ENCODE measurements at regions not wholly inside any gene's neighbourhood (a gene's known extent, or its start where the extent isn't known, plus 50 kb on each side); places are given as distances from the start of the nearest gene placed in this dataset.
"Not testable (repeated sequence)": the region's sequence is repeated elsewhere in the genome, so short reads cannot be mapped to it uniquely, and the experiment has no call there.

GRCh38 chr1:234763367-234763766, 153.4 kb upstream of the IRF2BP2 start:
- H3K27ac ChIP-seq (ENCODE audit: low read depth, low read length): no peak overlapping the region
- 88% methylated on average over 5 of the region's 5 CpGs for WGBS (ENCODE audit: insufficient coverage)
- no peaks in the 10 kb centered on the region for H3K36me3 ChIP-seq (ENCODE audit: control insufficient read depth, insufficient read depth, low read length)
- H3K4me1 ChIP-seq (ENCODE audit: control insufficient read depth, insufficient read depth, low read length): peaks cover 5% of the 10 kb centered on the region
- DNase-seq (ENCODE audit: low read depth in 4 of 6, low spot score in 6 of 6): no peak
- H3K9me3 ChIP-seq (ENCODE audit: control insufficient read depth, insufficient read depth, low read length): no peaks in the 10 kb centered on the region
- no peaks in the 10 kb centered on the region for H3K27me3 ChIP-seq (ENCODE audit: control insufficient read depth, insufficient read depth, low read length)
- H3K4me3 ChIP-seq (ENCODE audit: low read depth, low read length): no peak overlapping the region

DNA sequence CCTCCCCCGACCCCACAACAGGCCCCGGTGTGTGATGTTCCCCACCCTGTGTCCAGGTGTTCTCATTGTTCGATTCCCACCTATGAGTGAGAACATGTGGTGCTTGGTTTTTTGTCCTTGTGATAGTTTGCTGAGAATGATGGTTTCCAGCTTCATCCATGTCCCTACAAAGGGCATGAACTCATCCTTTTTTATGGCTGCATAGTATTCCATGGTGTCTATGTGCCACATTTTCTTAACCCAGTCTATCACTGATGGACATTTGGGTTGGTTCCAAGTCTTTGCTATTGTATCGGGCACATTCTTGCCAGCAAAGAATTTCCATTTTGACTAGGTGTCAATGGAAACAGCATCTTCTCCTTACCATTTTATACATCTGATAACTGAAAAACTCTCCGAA, 152.1 kb upstream of the IRF2BP2 start:
- not testable (repeated sequence) for DNase-seq (ENCODE audit: low read depth in 4 of 6, low spot score in 6 of 6); H3K27ac ChIP-seq (ENCODE audit: low read depth, low read length); H3K36me3 ChIP-seq (ENCODE audit: control insufficient read depth, insufficient read depth, low read length); H3K9me3 ChIP-seq (ENCODE audit: control insufficient read depth, insufficient read depth, low read length); H3K4me1 ChIP-seq (ENCODE audit: control insufficient read depth, insufficient read depth, low read length); H3K27me3 ChIP-seq (ENCODE audit: control insufficient read depth, insufficient read depth, low read length); H3K4me3 ChIP-seq (ENCODE audit: low read depth, low read length)
- WGBS (ENCODE audit: insufficient coverage): 97% methylated on average over 2 of the region's 5 CpGs

- Histone ChIP-seq H3K9me3 (ENCODE audit: control insufficient read depth, insufficient read depth, low read length) (no peaks in the 10 kb centered on the region), H3K27me3 (ENCODE audit: control insufficient read depth, insufficient read depth, low read length) (no peaks in the 10 kb centered on the region), H3K27ac (ENCODE audit: low read depth, low read length) (no peak overlapping the region), H3K36me3 (ENCODE audit: control insufficient read depth, insufficient read depth, low read length) (no peaks in the 10 kb centered on the region), H3K4me3 (ENCODE audit: low read depth, low read length) (no peak overlapping the region), H3K4me1 (ENCODE audit: control insufficient read depth, insufficient read depth, low read length) (peaks cover 5% of the 10 kb centered on the region)
- DNase-seq (ENCODE audit: low read depth in 4 of 6, low spot score in 6 of 6): no peak
- WGBS (ENCODE audit: insufficient coverage): 88% methylated on average over 2 of the region's 6 CpGs
Observed at GRCh38 chr1:234760303-234760723, 150.3 kb upstream of the IRF2BP2 start.

DNA sequence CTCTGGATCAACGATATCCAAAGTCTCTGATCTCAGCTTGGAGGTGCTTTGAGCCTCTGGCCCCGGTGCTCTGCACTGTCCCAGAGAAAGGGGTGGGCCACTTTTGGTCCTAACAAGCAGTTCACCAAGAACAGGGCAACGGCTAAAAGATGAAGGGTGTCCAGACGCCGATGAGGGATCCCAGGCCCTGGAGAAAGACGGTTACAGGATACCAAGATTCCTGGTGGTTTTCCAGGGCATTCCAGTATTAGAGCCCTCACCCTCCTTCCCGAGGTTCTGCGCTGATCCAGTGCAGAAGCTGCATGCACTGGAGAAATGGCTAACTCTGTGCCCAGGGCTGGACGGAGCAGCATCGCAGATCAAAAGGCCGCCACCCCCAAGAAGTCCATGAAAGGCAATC, 149.9 kb upstream of the IRF2BP2 start:
- DNase-seq (ENCODE audit: low read depth in 4 of 6, low spot score in 6 of 6): no peak
- Histone ChIP-seq H3K36me3 (ENCODE audit: control insufficient read depth, insufficient read depth, low read length) (no peaks in the 10 kb centered on the region), H3K4me3 (ENCODE audit: low read depth, low read length) (no peak overlapping the region), H3K27me3 (ENCODE audit: control insufficient read depth, insufficient read depth, low read length) (no peaks in the 10 kb centered on the region), H3K27ac (ENCODE audit: low read depth, low read length) (no peak overlapping the region), H3K9me3 (ENCODE audit: control insufficient read depth, insufficient read depth, low read length) (no peaks in the 10 kb centered on the region), H3K4me1 (ENCODE audit: control insufficient read depth, insufficient read depth, low read length) (peaks cover 5% of the 10 kb centered on the region)
- WGBS (ENCODE audit: insufficient coverage): over 99% methylated on average over 11 of the region's 11 CpGs

- Histone ChIP-seq H3K4me1 (ENCODE audit: control insufficient read depth, insufficient read depth, low read length) (peaks cover 1% of the 10 kb centered on the region), H3K9me3 (ENCODE audit: control insufficient read depth, insufficient read depth, low read length) (no peaks in the 10 kb centered on the region), H3K36me3 (ENCODE audit: control insufficient read depth, insufficient read depth, low read length) (no peaks in the 10 kb centered on the region), H3K27ac (ENCODE audit: low read depth, low read length) (no peak overlapping the region), H3K4me3 (ENCODE audit: low read depth, low read length) (no peak overlapping the region), H3K27me3 (ENCODE audit: control insufficient read depth, insufficient read depth, low read length) (no peaks in the 10 kb centered on the region)
- 91% methylated on average over 4 of the region's 11 CpGs for WGBS (ENCODE audit: insufficient coverage)
- DNase-seq (ENCODE audit: low read depth in 4 of 6, low spot score in 6 of 6): no peak
Observed at GRCh38 chr1:234758851-234759250, 148.9 kb upstream of the IRF2BP2 start.

GRCh38 chr1:234756857-234757256, 146.9 kb upstream of the IRF2BP2 start:
- no peak for DNase-seq (ENCODE audit: low read depth in 4 of 6, low spot score in 6 of 6)
- Histone ChIP-seq H3K9me3 (ENCODE audit: control insufficient read depth, insufficient read depth, low read length) (no peaks in the 10 kb centered on the region), H3K4me1 (ENCODE audit: control insufficient read depth, insufficient read depth, low read length) (no peaks in the 10 kb centered on the region), H3K4me3 (ENCODE audit: low read depth, low read length) (no peak overlapping the region), H3K27ac (ENCODE audit: low read depth, low read length) (no peak overlapping the region), H3K36me3 (ENCODE audit: control insufficient read depth, insufficient read depth, low read length) (no peaks in the 10 kb centered on the region), H3K27me3 (ENCODE audit: control insufficient read depth, insufficient read depth, low read length) (no peaks in the 10 kb centered on the region)
- WGBS (ENCODE audit: insufficient coverage): 93% methylated on average over 6 of the region's 6 CpGs

- Histone ChIP-seq H3K9me3 (ENCODE audit: control insufficient read depth, insufficient read depth, low read length) (no peaks in the 10 kb centered on the region), H3K4me3 (ENCODE audit: low read depth, low read length) (no peak overlapping the region), H3K27ac (ENCODE audit: low read depth, low read length) (no peak overlapping the region), H3K27me3 (ENCODE audit: control insufficient read depth, insufficient read depth, low read length) (no peaks in the 10 kb centered on the region), H3K36me3 (ENCODE audit: control insufficient read depth, insufficient read depth, low read length) (no peaks in the 10 kb centered on the region), H3K4me1 (ENCODE audit: control insufficient read depth, insufficient read depth, low read length) (no peaks in the 10 kb centered on the region)
- no peak for DNase-seq (ENCODE audit: low read depth in 4 of 6, low spot score in 6 of 6)
- WGBS (ENCODE audit: insufficient coverage): 88% methylated on average over 3 of the region's 13 CpGs
Observed at GRCh38 chr1:234756066-234756774, 146.2 kb upstream of the IRF2BP2 start.

DNA sequence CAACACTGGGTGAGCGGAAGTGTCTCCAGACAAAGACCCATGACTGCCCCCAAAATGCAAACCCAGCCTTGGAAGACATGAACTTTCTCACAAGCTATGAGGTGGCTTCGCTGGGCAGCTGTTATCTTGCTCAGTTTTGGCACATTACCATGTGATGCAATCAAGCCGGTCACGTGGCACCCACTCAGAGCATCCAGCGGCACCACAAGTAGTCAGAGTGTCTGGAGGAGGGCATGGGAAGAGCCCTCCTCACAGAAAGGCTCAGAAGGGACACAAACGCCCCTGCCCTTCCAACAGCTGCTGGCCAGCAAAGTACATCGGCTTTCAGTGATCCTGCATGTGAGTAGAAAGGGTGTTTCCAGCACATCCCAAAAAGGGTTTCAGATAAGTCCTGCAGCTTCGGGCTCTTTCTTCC, 145.5 kb upstream of the IRF2BP2 start:
- Histone ChIP-seq H3K36me3 (ENCODE audit: control insufficient read depth, insufficient read depth, low read length) (no peaks in the 10 kb centered on the region), H3K9me3 (ENCODE audit: control insufficient read depth, insufficient read depth, low read length) (no peaks in the 10 kb centered on the region), H3K27me3 (ENCODE audit: control insufficient read depth, insufficient read depth, low read length) (no peaks in the 10 kb centered on the region), H3K4me3 (ENCODE audit: low read depth, low read length) (no peak overlapping the region), H3K27ac (ENCODE audit: low read depth, low read length) (no peak overlapping the region), H3K4me1 (ENCODE audit: control insufficient read depth, insufficient read depth, low read length) (peaks cover 3% of the 10 kb centered on the region)
- WGBS (ENCODE audit: insufficient coverage): 80% methylated on average over 7 of the region's 8 CpGs
- no peak for DNase-seq (ENCODE audit: low read depth in 4 of 6, low spot score in 6 of 6)

GRCh38 chr1:234753979-234754378, 144.0 kb upstream of the IRF2BP2 start:
- H3K4me1 ChIP-seq (ENCODE audit: control insufficient read depth, insufficient read depth, low read length): peaks cover 6% of the 10 kb centered on the region
- no peak for DNase-seq (ENCODE audit: low read depth in 4 of 6, low spot score in 6 of 6)
- H3K36me3 ChIP-seq (ENCODE audit: control insufficient read depth, insufficient read depth, low read length): no peaks in the 10 kb centered on the region
- no peaks in the 10 kb centered on the region for H3K9me3 ChIP-seq (ENCODE audit: control insufficient read depth, insufficient read depth, low read length)
- H3K27ac ChIP-seq (ENCODE audit: low read depth, low read length): no peak overlapping the region
- 58% methylated on average over 2 of the region's 3 CpGs for WGBS (ENCODE audit: insufficient coverage)
- no peak overlapping the region for H3K4me3 ChIP-seq (ENCODE audit: low read depth, low read length)
- no peaks in the 10 kb centered on the region for H3K27me3 ChIP-seq (ENCODE audit: control insufficient read depth, insufficient read depth, low read length)

DNA sequence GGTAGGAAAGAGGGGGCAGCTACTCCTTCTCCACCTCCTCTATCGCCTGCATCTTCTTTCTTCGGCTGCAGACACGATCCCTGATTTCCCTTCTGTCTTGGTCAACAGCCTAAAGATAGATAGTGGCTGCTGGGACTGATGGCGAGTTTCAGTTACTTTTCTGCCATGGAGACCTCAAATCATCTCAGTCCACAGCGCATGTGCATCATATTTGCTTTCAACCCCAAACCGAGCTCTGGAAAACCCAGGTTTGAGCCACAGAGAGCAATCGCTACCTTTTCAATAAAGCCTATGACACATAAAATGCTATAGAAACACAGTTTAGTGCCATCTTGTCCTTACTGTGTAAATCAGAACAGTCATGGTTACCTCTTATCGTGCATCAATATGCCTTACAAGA, 142.9 kb upstream of the IRF2BP2 start:
- no peak for DNase-seq (ENCODE audit: low read depth in 4 of 6, low spot score in 6 of 6)
- Histone ChIP-seq H3K36me3 (ENCODE audit: control insufficient read depth, insufficient read depth, low read length) (no peaks in the 10 kb centered on the region), H3K4me3 (ENCODE audit: low read depth, low read length) (no peak overlapping the region), H3K27me3 (ENCODE audit: control insufficient read depth, insufficient read depth, low read length) (no peaks in the 10 kb centered on the region), H3K4me1 (ENCODE audit: control insufficient read depth, insufficient read depth, low read length) (peaks cover 8% of the 10 kb centered on the region), H3K9me3 (ENCODE audit: control insufficient read depth, insufficient read depth, low read length) (no peaks in the 10 kb centered on the region), H3K27ac (ENCODE audit: low read depth, low read length) (no peak overlapping the region)
- 96% methylated on average over 3 of the region's 8 CpGs for WGBS (ENCODE audit: insufficient coverage)

Measured in spinal cord (tissue), 9 donors.